ENCODE measurements at regions not wholly inside any gene's neighbourhood (a gene's known extent, or its start where the extent isn't known, plus 50 kb on each side); places are given as distances from the start of the nearest gene placed in this dataset.

- TF ChIP-seq CTCF (IDR thresholded peaks at IDR 0.05) (no peak), ZFX (IDR thresholded peaks at IDR 0.05; ENCODE audit: borderline replicate concordance) (no peak)
Observed at GRCh38 chr13:21984156-21984555, 313.3 kb downstream of the FGF9 start.

Measured in 22Rv1 (cell line).